ENCODE measurements at regions not wholly inside any gene's neighbourhood (a gene's known extent, or its start where the extent isn't known, plus 50 kb on each side); places are given as distances from the start of the nearest gene placed in this dataset.

DNA sequence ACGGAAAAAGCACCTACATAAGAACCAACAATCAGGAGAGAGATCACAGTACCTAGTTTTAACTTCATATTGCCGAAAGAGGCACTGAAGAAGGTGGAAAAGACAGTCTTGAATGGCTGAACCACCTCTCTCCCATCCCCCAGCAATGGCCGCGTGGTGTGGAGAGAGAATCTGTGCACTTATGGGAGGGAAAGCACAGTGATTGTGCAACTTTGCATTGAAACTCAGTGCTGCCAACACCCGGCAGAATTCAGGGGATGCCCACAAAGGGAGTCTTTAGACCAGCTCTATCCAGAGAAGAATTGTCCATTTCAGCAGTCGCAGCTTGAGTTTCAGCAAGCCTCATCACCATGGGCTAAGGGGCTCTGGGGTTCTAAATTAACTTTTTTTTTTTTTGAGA lies 186.3 kb upstream of the USP25 start:
- TF ChIP-seq, protein P1, sequence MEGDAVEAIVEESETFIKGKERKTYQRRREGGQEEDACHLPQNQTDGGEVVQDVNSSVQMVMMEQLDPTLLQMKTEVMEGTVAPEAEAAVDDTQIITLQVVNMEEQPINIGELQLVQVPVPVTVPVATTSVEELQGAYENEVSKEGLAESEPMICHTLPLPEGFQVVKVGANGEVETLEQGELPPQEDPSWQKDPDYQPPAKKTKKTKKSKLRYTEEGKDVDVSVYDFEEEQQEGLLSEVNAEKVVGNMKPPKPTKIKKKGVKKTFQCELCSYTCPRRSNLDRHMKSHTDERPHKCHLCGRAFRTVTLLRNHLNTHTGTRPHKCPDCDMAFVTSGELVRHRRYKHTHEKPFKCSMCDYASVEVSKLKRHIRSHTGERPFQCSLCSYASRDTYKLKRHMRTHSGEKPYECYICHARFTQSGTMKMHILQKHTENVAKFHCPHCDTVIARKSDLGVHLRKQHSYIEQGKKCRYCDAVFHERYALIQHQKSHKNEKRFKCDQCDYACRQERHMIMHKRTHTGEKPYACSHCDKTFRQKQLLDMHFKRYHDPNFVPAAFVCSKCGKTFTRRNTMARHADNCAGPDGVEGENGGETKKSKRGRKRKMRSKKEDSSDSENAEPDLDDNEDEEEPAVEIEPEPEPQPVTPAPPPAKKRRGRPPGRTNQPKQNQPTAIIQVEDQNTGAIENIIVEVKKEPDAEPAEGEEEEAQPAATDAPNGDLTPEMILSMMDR (IDR thresholded peaks at IDR 0.05; ENCODE audit: partially characterized antibody, unreplicated experiment): no peak
- Mint-ChIP-seq H3K36me3 (ENCODE audit: unreplicated experiment) (no peaks in the 10 kb centered on the region), H3K4me3 (ENCODE audit: unreplicated experiment) (no peak overlapping the region), H3K27me3 (ENCODE audit: unreplicated experiment) (no peaks in the 10 kb centered on the region), H3K9me3 (ENCODE audit: unreplicated experiment) (no peaks in the 10 kb centered on the region), H3K4me1 (ENCODE audit: low read depth, unreplicated experiment) (peaks cover 2% of the 10 kb centered on the region), H3K27ac (ENCODE audit: unreplicated experiment) (no peak overlapping the region)
- no peak for DNase-seq

DNA sequence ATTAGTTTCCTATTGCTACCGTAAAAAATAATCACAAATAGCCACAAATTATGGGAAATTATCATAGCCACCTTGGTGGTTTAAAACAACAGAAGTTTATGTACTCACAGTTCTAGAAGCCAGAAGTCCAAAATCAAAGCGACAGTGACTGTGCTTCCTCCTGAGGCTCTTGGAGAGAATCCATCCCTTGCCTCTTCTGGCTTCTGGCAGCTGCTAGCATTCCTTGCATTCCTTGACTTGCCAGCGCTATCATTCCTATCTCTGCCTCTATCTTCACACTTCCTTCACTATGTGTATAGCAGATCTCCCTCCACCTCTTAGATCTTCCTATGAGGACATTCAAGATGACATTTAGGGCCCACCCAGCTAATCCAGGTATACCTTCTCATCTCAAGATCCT lies 180.1 kb upstream of the USP25 start:
- Mint-ChIP-seq H3K4me1 (ENCODE audit: low read depth, unreplicated experiment) (no peaks in the 10 kb centered on the region), H3K4me3 (ENCODE audit: unreplicated experiment) (no peak overlapping the region), H3K36me3 (ENCODE audit: unreplicated experiment) (no peaks in the 10 kb centered on the region), H3K9me3 (ENCODE audit: unreplicated experiment) (no peaks in the 10 kb centered on the region), H3K27ac (ENCODE audit: unreplicated experiment) (no peak overlapping the region), H3K27me3 (ENCODE audit: unreplicated experiment) (peaks cover 2% of the 10 kb centered on the region)
- TF ChIP-seq, protein P1 (IDR thresholded peaks at IDR 0.05; ENCODE audit: partially characterized antibody, unreplicated experiment): no peak
- DNase-seq: no peak

DNA sequence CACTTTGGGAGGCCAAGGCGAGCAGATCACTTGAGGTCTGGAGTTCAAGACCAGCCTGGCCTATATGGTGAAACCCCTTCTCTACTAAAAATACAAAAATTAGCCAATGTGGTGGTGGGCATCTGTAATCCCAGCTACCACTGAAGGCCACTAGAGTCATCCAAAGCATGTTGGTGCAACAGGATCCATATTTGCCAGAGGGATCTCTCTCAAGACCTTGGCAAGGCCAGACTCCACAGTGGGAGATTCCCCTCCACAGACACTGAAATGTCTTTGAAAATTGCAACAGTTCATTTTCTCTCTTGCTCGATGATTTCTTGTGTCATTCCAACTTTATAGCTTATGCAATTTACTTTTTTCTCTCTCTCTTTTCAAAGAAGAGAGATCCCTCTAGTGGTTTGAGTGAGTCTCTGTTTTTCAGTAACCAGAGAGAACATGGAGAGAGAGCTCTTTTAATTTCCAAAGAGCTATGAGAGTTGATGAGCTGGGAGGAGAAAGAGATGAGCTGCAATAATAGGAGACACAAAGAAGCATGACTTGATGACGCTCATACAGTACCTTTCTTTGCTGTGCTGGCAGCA lies 176.8 kb upstream of the USP25 start:
- no peak for DNase-seq
- Mint-ChIP-seq H3K4me1 (ENCODE audit: low read depth, unreplicated experiment) (no peaks in the 10 kb centered on the region), H3K9me3 (ENCODE audit: unreplicated experiment) (no peaks in the 10 kb centered on the region), H3K27me3 (ENCODE audit: unreplicated experiment) (peaks cover 2% of the 10 kb centered on the region), H3K27ac (ENCODE audit: unreplicated experiment) (no peak overlapping the region), H3K36me3 (ENCODE audit: unreplicated experiment) (no peaks in the 10 kb centered on the region), H3K4me3 (ENCODE audit: unreplicated experiment) (no peak overlapping the region)
- TF ChIP-seq, protein P1 (IDR thresholded peaks at IDR 0.05; ENCODE audit: partially characterized antibody, unreplicated experiment): peak; percentile 35

DNA sequence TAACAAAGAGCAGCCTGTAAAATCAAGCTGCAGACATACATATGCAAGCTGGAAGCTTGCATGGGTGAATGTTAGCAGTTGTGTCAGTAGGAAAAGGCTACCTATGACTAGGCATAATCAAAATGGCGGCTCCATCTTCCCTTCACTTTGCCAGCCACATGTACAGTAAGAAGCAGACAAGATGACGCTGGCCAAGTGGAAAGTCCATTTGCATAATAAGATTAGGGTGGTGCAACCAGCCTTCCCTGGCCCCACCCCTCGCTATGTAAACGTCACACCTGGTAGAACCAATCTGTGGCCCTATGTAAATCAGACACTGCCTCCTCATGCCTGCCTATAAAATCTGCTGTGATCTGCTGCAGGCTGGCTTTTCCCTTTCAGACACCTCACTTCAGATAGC lies 171.9 kb upstream of the USP25 start:
- Mint-ChIP-seq H3K4me3 (ENCODE audit: unreplicated experiment) (no peak overlapping the region), H3K9me3 (ENCODE audit: unreplicated experiment) (peaks cover 3% of the 10 kb centered on the region), H3K27ac (ENCODE audit: unreplicated experiment) (no peak overlapping the region), H3K36me3 (ENCODE audit: unreplicated experiment) (no peaks in the 10 kb centered on the region), H3K27me3 (ENCODE audit: unreplicated experiment) (no peaks in the 10 kb centered on the region), H3K4me1 (ENCODE audit: low read depth, unreplicated experiment) (no peaks in the 10 kb centered on the region)
- no peak for DNase-seq
- TF ChIP-seq, protein P1 (IDR thresholded peaks at IDR 0.05; ENCODE audit: partially characterized antibody, unreplicated experiment): no peak

DNA sequence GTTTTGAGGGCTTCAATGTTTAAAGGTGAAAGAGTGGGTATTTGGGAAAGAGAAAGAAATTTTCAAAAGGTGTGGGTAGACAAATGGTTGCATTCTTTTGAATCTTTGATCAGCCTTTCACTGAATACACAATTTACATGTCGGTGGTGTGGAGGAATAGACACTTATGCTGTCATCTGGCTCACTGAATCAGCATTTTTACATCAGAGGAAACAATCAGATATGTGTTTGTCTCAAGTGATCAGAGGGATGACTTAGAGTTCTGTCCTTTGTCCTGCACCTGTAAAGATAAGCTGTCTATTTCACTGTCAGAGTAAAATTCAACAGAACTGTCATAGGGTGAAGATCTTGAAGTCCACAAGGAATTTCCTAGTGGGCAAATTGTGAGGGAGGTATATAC lies 170.9 kb upstream of the USP25 start:
- Mint-ChIP-seq H3K4me1 (ENCODE audit: low read depth, unreplicated experiment) (no peaks in the 10 kb centered on the region), H3K27ac (ENCODE audit: unreplicated experiment) (no peak overlapping the region), H3K27me3 (ENCODE audit: unreplicated experiment) (no peaks in the 10 kb centered on the region), H3K9me3 (ENCODE audit: unreplicated experiment) (peaks cover 3% of the 10 kb centered on the region), H3K36me3 (ENCODE audit: unreplicated experiment) (no peaks in the 10 kb centered on the region), H3K4me3 (ENCODE audit: unreplicated experiment) (no peak overlapping the region)
- DNase-seq: no peak
- TF ChIP-seq, protein P1 (IDR thresholded peaks at IDR 0.05; ENCODE audit: partially characterized antibody, unreplicated experiment): no peak

Data from glutamatergic neuron (in vitro differentiated cells).